RWPE2 (cell line): ENCODE measurements at regions not wholly inside any gene's neighbourhood (a gene's known extent, or its start where the extent isn't known, plus 50 kb on each side); places are given as distances from the start of the nearest gene placed in this dataset.
"Not testable (repeated sequence)": the region's sequence is repeated elsewhere in the genome, so short reads cannot be mapped to it uniquely, and the experiment has no call there.

Experiments used
- ATAC-seq: fragments of 200-7000 bp; cut with Tn5 transposase; 3 replicates; pipeline ENCODE4 v1.9.1; 2021; ENCODE audit warnings: low read depth
- DNase-seq: peaks from one replicate; pipeline ENCODE4 v3.0.0-alpha.2; 2020; ENCODE audit warnings: low spot score
- H3K27ac ChIP-seq: fragments of 450-650 bp; 2 replicates; pipeline ENCODE4 v1.5.1; 2017; ENCODE audit warnings: mild to moderate bottlenecking; ENCODE audit not compliant: poor library complexity, severe bottlenecking
- H3K27me3 ChIP-seq: fragments of 250-450 bp; sonication (Bioruptor Pico); 2 replicates; pipeline ENCODE4 v1.5.1; 2021; ENCODE audit warnings: mild to moderate bottlenecking, moderate library complexity; ENCODE audit not compliant: insufficient read depth, poor library complexity, severe bottlenecking
- H3K36me3 ChIP-seq: fragments of 250-450 bp; sonication (Bioruptor Pico); 2 replicates; pipeline ENCODE4 v1.5.1; 2020; ENCODE audit warnings: low read depth, mild to moderate bottlenecking, moderate library complexity
- H3K4me1 ChIP-seq: fragments of 250-450 bp; sonication (Bioruptor Pico); 2 replicates; pipeline ENCODE4 v1.5.1; 2021; ENCODE audit warnings: mild to moderate bottlenecking, moderate library complexity; ENCODE audit not compliant: insufficient read depth, poor library complexity, severe bottlenecking
- H3K4me3 ChIP-seq: fragments of 250-450 bp; sonication (Bioruptor Pico); 2 replicates; pipeline ENCODE4 v1.5.1; 2021; ENCODE audit warnings: mild to moderate bottlenecking, moderate library complexity; ENCODE audit not compliant: severe bottlenecking
- H3K9me3 ChIP-seq: fragments of 250-450 bp; sonication (Bioruptor Pico); 2 replicates; pipeline ENCODE4 v1.5.1; 2021; ENCODE audit warnings: mild to moderate bottlenecking, moderate library complexity; ENCODE audit not compliant: severe bottlenecking
- CTCF ChIP-seq: fragments of 450-650 bp; IDR thresholded peaks from one replicate; pipeline ENCODE4 v1.5.1; 2017; ENCODE audit warnings: mild to moderate bottlenecking, moderate library complexity; ENCODE audit not compliant: poor library complexity, severe bottlenecking

GRCh38 chr10:56104487-56104886 lies 256.6 kb downstream of the ZWINT start:
- no peak for ATAC-seq
- Histone ChIP-seq H3K27me3 (no peaks in the 10 kb centered on the region), H3K4me3 (no peak overlapping the region), H3K4me1 (no peaks in the 10 kb centered on the region), H3K9me3 (no peaks in the 10 kb centered on the region), H3K36me3 (no peaks in the 10 kb centered on the region), H3K27ac (no peak overlapping the region)
- no peak for DNase-seq
- no peak for TF ChIP-seq CTCF

- no peak for TF ChIP-seq CTCF
- no peaks in the 10 kb centered on the region for H3K36me3 ChIP-seq
- no peaks in the 10 kb centered on the region for H3K27me3 ChIP-seq
- no peak overlapping the region for H3K27ac ChIP-seq
- H3K9me3 ChIP-seq = no peaks in the 10 kb centered on the region
- ATAC-seq (no peak), DNase-seq (no peak)
- no peak overlapping the region for H3K4me3 ChIP-seq
- H3K4me1 ChIP-seq = no peaks in the 10 kb centered on the region
Observed at GRCh38 chr10:56096226-56096517, 264.9 kb downstream of the ZWINT start.

GRCh38 chr10:56095506-56096225 lies 265.4 kb downstream of the ZWINT start:
- DNase-seq (no peak), ATAC-seq (no peak)
- no peak for TF ChIP-seq CTCF
- Histone ChIP-seq H3K27me3 (no peaks in the 10 kb centered on the region), H3K4me1 (no peaks in the 10 kb centered on the region), H3K27ac (no peak overlapping the region), H3K9me3 (no peaks in the 10 kb centered on the region), H3K4me3 (no peak overlapping the region), H3K36me3 (no peaks in the 10 kb centered on the region)

GRCh38 chr10:56093645-56094044 lies 267.4 kb downstream of the ZWINT start:
- not testable (repeated sequence) for H3K36me3 ChIP-seq, H3K9me3 ChIP-seq, H3K4me3 ChIP-seq, H3K27me3 ChIP-seq, DNase-seq, ATAC-seq, H3K27ac ChIP-seq, H3K4me1 ChIP-seq

GRCh38 chr10:56091872-56092271 lies 269.2 kb downstream of the ZWINT start:
- no peak for ATAC-seq
- Histone ChIP-seq H3K36me3 (no peaks in the 10 kb centered on the region), H3K9me3 (peaks cover 2% of the 10 kb centered on the region), H3K27me3 (no peaks in the 10 kb centered on the region), H3K4me3 (no peak overlapping the region), H3K4me1 (no peaks in the 10 kb centered on the region), H3K27ac (no peak overlapping the region)
- TF ChIP-seq CTCF = no peak
- no peak for DNase-seq
